PC-9 (cell line): ENCODE measurements at regions not wholly inside any gene's neighbourhood (a gene's known extent, or its start where the extent isn't known, plus 50 kb on each side); places are given as distances from the start of the nearest gene placed in this dataset.

ENCODE experiments used
- BruUV-seq: library from RNA; stranded (reverse); fragments of 400-500 nt; replicated peaks from 2 replicates; lab custom pipeline; 2021; lab: Mats Ljungman, UMichigan
- CTCF ChIA-PET: fragments of 300-600 bp; sonication (Branson Sonifier 250); formaldehyde crosslinking; loops from one replicate; lab custom pipeline; 2022; ENCODE audit warnings: antibody characterized with exemption; lab: Charles Lee
- POLR2A ChIA-PET: fragments of 300-600 bp; sonication (Branson Sonifier 250); formaldehyde crosslinking; loops from one replicate; lab custom pipeline; 2022; ENCODE audit warnings: antibody characterized with exemption; ENCODE audit not compliant: unreplicated experiment; lab: Charles Lee
- DNase-seq, 2 experiments: peaks; one replicate each; pipeline versions ENCODE4 v3.0.0 to v3.0.0-alpha.2; 2015 to 2022; ENCODE audit warnings: mixed read lengths in 1 of 2
- H2AFZ ChIP-seq: fragments of 200-600 bp; sonication (generic); 2 replicates; pipeline ENCODE4 v1.8.1; 2017; ENCODE audit warnings: antibody characterized with exemption
- H3F3A ChIP-seq: fragments of 200-600 bp; sonication (generic); 2 replicates; pipeline ENCODE4 v1.8.1; 2017; ENCODE audit warnings: antibody characterized with exemption, mild to moderate bottlenecking, low read depth; ENCODE audit not compliant: insufficient read depth
- H3K27ac ChIP-seq: fragments of 200-600 bp; sonication (generic); 2 replicates; pipeline ENCODE4 v1.6.1; 2016; ENCODE audit warnings: mixed run types
- H3K27me3 ChIP-seq: fragments of 200-600 bp; sonication (generic); 2 replicates; pipeline ENCODE4 v1.6.1; 2016; ENCODE audit warnings: low read depth, mixed run types; ENCODE audit not compliant: insufficient read depth
- H3K36me3 ChIP-seq: fragments of 200-600 bp; sonication (generic); 2 replicates; pipeline ENCODE4 v1.6.1; 2016; ENCODE audit warnings: low read depth, mixed run types
- H3K4me1 ChIP-seq: fragments of 200-600 bp; sonication (generic); replicated peaks from 2 replicates; pipeline ENCODE4 v1.6.1; 2016; ENCODE audit warnings: mixed run types; ENCODE audit not compliant: insufficient read depth
- H3K4me2 ChIP-seq: fragments of 200-600 bp; sonication (generic); 2 replicates; pipeline ENCODE4 v1.6.1; 2017; ENCODE audit warnings: mixed run types
- H3K4me3 ChIP-seq: fragments of 200-600 bp; sonication (generic); 2 replicates; pipeline ENCODE4 v1.6.1; 2016; ENCODE audit warnings: mixed run types
- H3K79me2 ChIP-seq: fragments of 200-600 bp; sonication (generic); 2 replicates; pipeline ENCODE4 v1.6.1; 2017; ENCODE audit warnings: low read depth, mixed run types
- H3K9me2 ChIP-seq: fragments of 200-600 bp; sonication (generic); 2 replicates; pipeline ENCODE4 v1.8.1; 2017; ENCODE audit warnings: mild to moderate bottlenecking; ENCODE audit not compliant: insufficient read depth
- H3K9me3 ChIP-seq: fragments of 200-600 bp; sonication (generic); 2 replicates; pipeline ENCODE4 v1.8.1; 2016; ENCODE audit warnings: low read depth; ENCODE audit not compliant: insufficient read depth
- H4K20me1 ChIP-seq: fragments of 200-600 bp; sonication (generic); 2 replicates; pipeline ENCODE4 v1.8.1; 2017; ENCODE audit not compliant: insufficient read depth
- CTCF ChIP-seq: fragments of 200-600 bp; sonication (generic); conservative IDR thresholded peaks from 2 replicates; pipeline ENCODE4 v1.6.1; 2017; ENCODE audit warnings: mixed run types, antibody characterized with exemption, mild to moderate bottlenecking, moderate library complexity
- EZH2 ChIP-seq: fragments of 200-600 bp; sonication (generic); IDR thresholded peaks from 2 replicates; pipeline ENCODE4 v1.8.0; 2017; ENCODE audit warnings: antibody characterized with exemption, low read depth
- intact Hi-C: fragments of 100-400 bp; cut with micrococcal nuclease; formaldehyde crosslinking; loops from one replicate; pipeline ENCODE4 v1.10.0; 2022; ENCODE audit not compliant: unreplicated experiment

GRCh38 chr10:30531751-30532530, 97.6 kb downstream of the LYZL2 start:
- Histone ChIP-seq H3F3A (peaks cover 3% of the 10 kb centered on the region; the same call in 1 of the 2 replicates), H3K4me2 (no peak overlapping the region), H3K9me3 (no peaks in the 10 kb centered on the region), H3K79me2 (no peaks in the 10 kb centered on the region), H3K4me1 (no peaks in the 10 kb centered on the region), H2AFZ (no peak overlapping the region), H3K27ac (no peak overlapping the region), H3K36me3 (no peaks in the 10 kb centered on the region), H3K27me3 (no peaks in the 10 kb centered on the region), H3K9me2 (no peaks in the 10 kb centered on the region), H4K20me1 (no peaks in the 10 kb centered on the region), H3K4me3 (no peak overlapping the region)
- intact Hi-C loops: loop anchor here (5.0 kb wide), 2 partner anchors 50 to 100 kb away; partner anchors contain the start of gene MAP3K8
- TF ChIP-seq EZH2 (no peak), CTCF (no peak)
- BruUV-seq: no TSS peak
- DNase-seq: no peak
- POLR2A ChIA-PET: no interaction called here
- CTCF ChIA-PET: no interaction called here

- no TSS peak for BruUV-seq
- Histone ChIP-seq H3K4me1 (no peaks in the 10 kb centered on the region), H3K79me2 (no peaks in the 10 kb centered on the region), H2AFZ (no peak overlapping the region), H3K4me3 (no peak overlapping the region), H3K9me3 (no peaks in the 10 kb centered on the region), H3K27me3 (no peaks in the 10 kb centered on the region), H4K20me1 (no peaks in the 10 kb centered on the region), H3K36me3 (no peaks in the 10 kb centered on the region), H3K9me2 (no peaks in the 10 kb centered on the region), H3K27ac (no peak overlapping the region), H3F3A (peaks cover 3% of the 10 kb centered on the region; the same call in 1 of the 2 replicates), H3K4me2 (no peak overlapping the region)
- CTCF ChIA-PET: interaction anchor here (0.6 kb wide), 1 partner anchor 141 kb away, joined by 3 read pairs; no protein-coding TSS in a partner anchor
- intact Hi-C loops: no loop called here
- POLR2A ChIA-PET: no interaction called here
- no peak for DNase-seq
- no peak for TF ChIP-seq CTCF
- no peak for TF ChIP-seq EZH2
Measured at GRCh38 chr10:30529373-30529998, 95.5 kb downstream of the MAP3K8 start.

- Histone ChIP-seq H3K4me3 (no peak overlapping the region), H3K9me2 (no peaks in the 10 kb centered on the region), H2AFZ (no peak overlapping the region), H4K20me1 (no peaks in the 10 kb centered on the region), H3K4me1 (no peaks in the 10 kb centered on the region), H3K79me2 (no peaks in the 10 kb centered on the region), H3K27me3 (no peaks in the 10 kb centered on the region), H3K4me2 (no peak overlapping the region), H3K36me3 (no peaks in the 10 kb centered on the region), H3K27ac (no peak overlapping the region), H3K9me3 (no peaks in the 10 kb centered on the region), H3F3A (peaks cover 3% of the 10 kb centered on the region; the same call in 1 of the 2 replicates)
- TF ChIP-seq EZH2 (no peak), CTCF (no peak)
- intact Hi-C loops: no loop called here
- ChIA-PET POLR2A (interaction anchor here (0.6 kb wide), 1 partner anchor 141 kb away, joined by 8 read pairs; no protein-coding TSS in a partner anchor), CTCF (interaction anchor here (0.6 to 1.0 kb wide), 2 partner anchors 37 to 53 kb away, joined by 3 read pairs; no protein-coding TSS in a partner anchor)
- BruUV-seq: no TSS peak
- DNase-seq: no peak
Measured at GRCh38 chr10:30528429-30528786, 94.4 kb downstream of the MAP3K8 start.
